HepG2 (cell line): ENCODE measurements at regions not wholly inside any gene's neighbourhood (a gene's known extent, or its start where the extent isn't known, plus 50 kb on each side); places are given as distances from the start of the nearest gene placed in this dataset.

Source experiments
- ARID3A ChIP-seq: IDR thresholded peaks from 2 replicates; pipeline ENCODE4 v1.6.1; 2012; ENCODE audit warnings: low read depth, low read length, improper control_type of control experiment
- EHMT2 ChIP-seq: fragments of 200-600 bp; sonication (generic); IDR thresholded peaks from 2 replicates; pipeline ENCODE4 v1.7.0; 2017; ENCODE audit warnings: antibody characterized with exemption, low read depth, low read length, borderline replicate concordance
- EP300 ChIP-seq, 3 experiments: sonication (generic) in 1 of 3; formaldehyde crosslinking in 1 of 3; IDR thresholded peaks; 2 replicates each; pipeline versions ENCODE4 v1.5.1 to v1.6.1; 2011 to 2020; ENCODE audit warnings: low read depth in 2 of 3, low read length in 2 of 3, borderline replicate concordance in 1 of 3, improper control_type of control experiment in 1 of 3, mild to moderate bottlenecking in 1 of 3, missing genetic modification reagents in 1 of 3, moderate library complexity in 1 of 3
- FOSL1 ChIP-seq: sonication (generic); formaldehyde crosslinking; IDR thresholded peaks from 2 replicates; pipeline ENCODE4 v1.9.0; 2021; ENCODE audit warnings: missing genetic modification reagents, borderline replicate concordance
- FOXA3 ChIP-seq: IDR thresholded peaks from 2 replicates; pipeline ENCODE4 v1.6.1; 2016; ENCODE audit warnings: missing genetic modification reagents, missing compliant biosample characterization
- HMG20B ChIP-seq: conservative IDR thresholded peaks from 2 replicates; pipeline ENCODE4 v1.6.1; 2016; ENCODE audit warnings: missing genetic modification reagents, missing compliant biosample characterization
- JUND ChIP-seq: sonication (generic); formaldehyde crosslinking; IDR thresholded peaks from 2 replicates; pipeline ENCODE4 v1.8.0; 2022; ENCODE audit warnings: mild to moderate bottlenecking, missing genetic modification reagents
- KLF11 ChIP-seq: IDR thresholded peaks from 2 replicates; pipeline ENCODE4 v1.6.1; 2016; ENCODE audit warnings: missing compliant biosample characterization
- ONECUT2 ChIP-seq: sonication (generic); formaldehyde crosslinking; IDR thresholded peaks from 2 replicates; pipeline ENCODE4 v1.4.0; 2020; ENCODE audit warnings: missing genetic modification reagents
- PITX1 ChIP-seq: sonication (generic); formaldehyde crosslinking; IDR thresholded peaks from 2 replicates; pipeline ENCODE4 v1.5.1; 2020; ENCODE audit warnings: mild to moderate bottlenecking, missing genetic modification reagents
- PTBP1 ChIP-seq: fragments of 200-400 bp; formaldehyde crosslinking; IDR thresholded peaks from 2 replicates; pipeline ENCODE4 v1.6.1; 2018; ENCODE audit warnings: low read length, low read depth; ENCODE audit not compliant: poor library complexity, severe bottlenecking
- RXRA ChIP-seq: sonication (generic); formaldehyde crosslinking; IDR thresholded peaks from 2 replicates; pipeline ENCODE4 v1.5.1; 2020; ENCODE audit warnings: missing genetic modification reagents
- SIN3A ChIP-seq: IDR thresholded peaks from 2 replicates; pipeline ENCODE4 v1.6.1; 2011; ENCODE audit warnings: low read depth, mild to moderate bottlenecking, control low read depth, low read length, borderline replicate concordance
- ZFP41 ChIP-seq: sonication (generic); formaldehyde crosslinking; IDR thresholded peaks from 2 replicates; pipeline ENCODE4 v1.4.0; 2020; ENCODE audit warnings: mild to moderate bottlenecking, missing genetic modification reagents, borderline replicate concordance
- ZNF329 ChIP-seq: sonication (generic); formaldehyde crosslinking; IDR thresholded peaks from 2 replicates; pipeline ENCODE4 v1.9.0; 2021; ENCODE audit warnings: low read depth, mild to moderate bottlenecking, missing genetic modification reagents
- ZNF350 ChIP-seq: sonication (generic); formaldehyde crosslinking; IDR thresholded peaks from 2 replicates; pipeline ENCODE4 v1.4.0; 2020; ENCODE audit warnings: mild to moderate bottlenecking, low read depth, missing genetic modification reagents, borderline replicate concordance
- ZNF562 ChIP-seq: sonication (generic); formaldehyde crosslinking; IDR thresholded peaks from 2 replicates; pipeline ENCODE4 v1.8.0; 2022; ENCODE audit warnings: missing genetic modification reagents, borderline replicate concordance
- ZNF646 ChIP-seq: sonication (generic); formaldehyde crosslinking; IDR thresholded peaks from 2 replicates; pipeline ENCODE4 v1.9.0; 2021; ENCODE audit warnings: mild to moderate bottlenecking, missing genetic modification reagents
- ZNF7 ChIP-seq: IDR thresholded peaks from 2 replicates; pipeline ENCODE4 v1.6.1; 2016; ENCODE audit warnings: missing biosample characterization, missing genetic modification reagents
- ZSCAN29 ChIP-seq: sonication (generic); formaldehyde crosslinking; conservative IDR thresholded peaks from 2 replicates; pipeline ENCODE4 v1.4.0; 2020; ENCODE audit warnings: mild to moderate bottlenecking, missing genetic modification reagents

GRCh38 chr13:50320271-50320862, 305.1 kb downstream of the KCNRG start (continued):
- TF ChIP-seq ZFP41 (CRISPR knock-in tag) = no peak
- TF ChIP-seq PITX1 (CRISPR knock-in tag) = 0 out of 2 replicates have a peak, but pooled peaks have one; percentile 34
- peak; percentile 52; the same call in 1 of the 2 replicates for TF ChIP-seq FOXA3 (CRISPR knock-in tag)
- no peak for TF ChIP-seq ZNF329
- TF ChIP-seq ZSCAN29 (CRISPR knock-in tag) = no peak
- TF ChIP-seq SIN3A = no peak
- no peak for TF ChIP-seq ZNF7
- no peak for TF ChIP-seq ZNF562 (CRISPR knock-in tag)
- peak; percentile 11; the same call in 1 of the 2 replicates for TF ChIP-seq ONECUT2 (CRISPR knock-in tag)
- no peak for TF ChIP-seq ZNF646
- TF ChIP-seq RXRA (CRISPR knock-in tag) = no peak
- no peak for TF ChIP-seq ZNF350
- TF ChIP-seq FOSL1 (CRISPR knock-in tag) = peak; percentile 91
- no peak for TF ChIP-seq PTBP1
- TF ChIP-seq EHMT2 = no peak
- peak; percentile 66; the same call in 1 of the 2 replicates for TF ChIP-seq HMG20B (CRISPR knock-in tag)
- TF ChIP-seq ARID3A = peak; percentile 73
- peak in 1 of 2 experiments; percentile 65; a peak in 2 of 4 replicates for TF ChIP-seq EP300 (IDR thresholded peaks at IDR 0.05; ENCODE audit: low read depth in 2 of 2, low read length in 2 of 2)
- no peak for TF ChIP-seq EP300 (CRISPR knock-in tag; IDR thresholded peaks at IDR 0.05; ENCODE audit: borderline replicate concordance)
- TF ChIP-seq KLF11 (CRISPR knock-in tag) = no peak
- peak; percentile 85 for TF ChIP-seq JUND (CRISPR knock-in tag)
